Fibroblast of lung (primary cell): ENCODE measurements at regions not wholly inside any gene's neighbourhood (a gene's known extent, or its start where the extent isn't known, plus 50 kb on each side); places are given as distances from the start of the nearest gene placed in this dataset.

Experiments used
- EZH2 ChIP-seq: IDR thresholded peaks from 2 replicates; pipeline ENCODE4 v1.5.1; 2012; ENCODE audit warnings: low read length, control low read depth, mild to moderate bottlenecking; ENCODE audit errors: missing control alignments
- TF ChIP-seq, protein P1 (sequence below), 2 donors: IDR thresholded peaks in 1 of 2; conservative IDR thresholded peaks in 1 of 2; 1 replicate in 1 of 2; 2 replicates in 1 of 2; pipeline ENCODE4 v1.5.1; 2011 to 2012; ENCODE audit warnings: low read length in 2 of 2, control low read depth in 1 of 2, inconsistent platforms in 1 of 2, low read depth in 1 of 2, mild to moderate bottlenecking in 1 of 2

DNA sequence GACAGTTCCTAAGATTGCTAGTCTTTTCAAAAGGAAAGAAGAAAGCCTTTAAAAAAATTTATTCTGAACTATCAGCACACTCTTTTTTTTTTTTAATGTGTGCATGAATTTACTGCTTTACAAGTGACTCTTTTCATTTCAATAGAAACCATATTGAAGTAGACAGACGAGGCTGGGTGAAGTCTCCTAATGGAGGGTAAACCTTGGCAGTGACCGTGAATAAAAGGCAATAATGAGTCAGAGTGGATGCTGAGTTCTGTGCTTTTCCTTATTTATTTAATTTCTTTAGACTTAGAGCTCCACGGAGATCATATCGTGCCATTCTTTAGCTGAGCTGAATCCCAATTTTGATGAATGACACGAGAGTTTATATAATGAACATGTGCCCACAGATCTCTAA lies 196.9 kb downstream of the PRL start:
- TF ChIP-seq, protein P1, sequence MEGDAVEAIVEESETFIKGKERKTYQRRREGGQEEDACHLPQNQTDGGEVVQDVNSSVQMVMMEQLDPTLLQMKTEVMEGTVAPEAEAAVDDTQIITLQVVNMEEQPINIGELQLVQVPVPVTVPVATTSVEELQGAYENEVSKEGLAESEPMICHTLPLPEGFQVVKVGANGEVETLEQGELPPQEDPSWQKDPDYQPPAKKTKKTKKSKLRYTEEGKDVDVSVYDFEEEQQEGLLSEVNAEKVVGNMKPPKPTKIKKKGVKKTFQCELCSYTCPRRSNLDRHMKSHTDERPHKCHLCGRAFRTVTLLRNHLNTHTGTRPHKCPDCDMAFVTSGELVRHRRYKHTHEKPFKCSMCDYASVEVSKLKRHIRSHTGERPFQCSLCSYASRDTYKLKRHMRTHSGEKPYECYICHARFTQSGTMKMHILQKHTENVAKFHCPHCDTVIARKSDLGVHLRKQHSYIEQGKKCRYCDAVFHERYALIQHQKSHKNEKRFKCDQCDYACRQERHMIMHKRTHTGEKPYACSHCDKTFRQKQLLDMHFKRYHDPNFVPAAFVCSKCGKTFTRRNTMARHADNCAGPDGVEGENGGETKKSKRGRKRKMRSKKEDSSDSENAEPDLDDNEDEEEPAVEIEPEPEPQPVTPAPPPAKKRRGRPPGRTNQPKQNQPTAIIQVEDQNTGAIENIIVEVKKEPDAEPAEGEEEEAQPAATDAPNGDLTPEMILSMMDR (conservative IDR thresholded peaks at IDR 0.05 in 1 of 2, IDR thresholded peaks at IDR 0.05 in 1 of 2; ENCODE audit: low read depth in 1 of 2, low read length in 2 of 2) = no peak
- no peak for TF ChIP-seq EZH2
